ENCODE measurements at regions not wholly inside any gene's neighbourhood (a gene's known extent, or its start where the extent isn't known, plus 50 kb on each side); places are given as distances from the start of the nearest gene placed in this dataset.

DNA sequence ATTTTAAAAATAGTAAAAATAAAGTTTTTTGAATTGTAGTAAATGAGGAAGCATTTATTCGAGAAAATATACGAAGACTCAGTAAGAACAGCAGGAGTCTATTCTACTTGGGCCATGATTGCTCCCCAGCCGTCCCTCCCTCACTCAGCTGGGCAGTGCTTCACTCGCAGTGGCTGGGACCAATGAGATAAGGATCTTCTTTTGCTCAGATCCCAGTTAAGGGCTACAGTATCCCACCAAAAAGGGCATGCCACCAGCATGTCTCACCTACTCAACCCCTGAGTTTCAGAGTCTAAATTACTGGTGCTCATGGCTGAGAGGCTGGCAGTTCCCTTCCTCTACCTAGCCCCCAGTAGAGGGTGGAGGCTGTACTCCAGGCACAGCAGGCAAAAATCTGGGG lies 455.7 kb upstream of the PFKP start:
- H3K4me1 Mint-ChIP-seq, result peaks cover 22% of the 10 kb centered on the region
- no peaks in the 10 kb centered on the region; the same call in 1 of the 2 replicates for H3K27me3 Mint-ChIP-seq (ENCODE audit: low read depth)
- POLR2A ChIA-PET, result no interaction called here
- no peak overlapping the region for H3K4me3 Mint-ChIP-seq
- H3K36me3 Mint-ChIP-seq, result no peaks in the 10 kb centered on the region
- DNase-seq (ENCODE audit: low spot score), result no peak
- CTCF ChIA-PET, result interaction anchor here (1.4 kb wide), 1 partner anchor 8 kb away, joined by 4 read pairs; no protein-coding TSS in a partner anchor
- ATAC-seq, result no peak; the same call in 1 of the 2 replicates
- no peak overlapping the region for H3K27ac Mint-ChIP-seq
- peaks cover 11% of the 10 kb centered on the region for H3K9me3 Mint-ChIP-seq
- TF ChIP-seq, protein P1, sequence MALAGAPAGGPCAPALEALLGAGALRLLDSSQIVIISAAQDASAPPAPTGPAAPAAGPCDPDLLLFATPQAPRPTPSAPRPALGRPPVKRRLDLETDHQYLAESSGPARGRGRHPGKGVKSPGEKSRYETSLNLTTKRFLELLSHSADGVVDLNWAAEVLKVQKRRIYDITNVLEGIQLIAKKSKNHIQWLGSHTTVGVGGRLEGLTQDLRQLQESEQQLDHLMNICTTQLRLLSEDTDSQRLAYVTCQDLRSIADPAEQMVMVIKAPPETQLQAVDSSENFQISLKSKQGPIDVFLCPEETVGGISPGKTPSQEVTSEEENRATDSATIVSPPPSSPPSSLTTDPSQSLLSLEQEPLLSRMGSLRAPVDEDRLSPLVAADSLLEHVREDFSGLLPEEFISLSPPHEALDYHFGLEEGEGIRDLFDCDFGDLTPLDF (CRISPR knock-in tag; IDR thresholded peaks at IDR 0.05), result no peak
- TF ChIP-seq TCF7 (CRISPR knock-in tag; IDR thresholded peaks at IDR 0.05; ENCODE audit: low read depth), result no peak
- no peak for TF ChIP-seq ZNF396 (CRISPR knock-in tag; IDR thresholded peaks at IDR 0.05; ENCODE audit: borderline replicate concordance)
- no peak for TF ChIP-seq ZNF671 (CRISPR knock-in tag; IDR thresholded peaks at IDR 0.05)
- no peak for TF ChIP-seq MXD4 (CRISPR knock-in tag; IDR thresholded peaks at IDR 0.05; ENCODE audit: borderline replicate concordance)
- TF ChIP-seq, protein P2, sequence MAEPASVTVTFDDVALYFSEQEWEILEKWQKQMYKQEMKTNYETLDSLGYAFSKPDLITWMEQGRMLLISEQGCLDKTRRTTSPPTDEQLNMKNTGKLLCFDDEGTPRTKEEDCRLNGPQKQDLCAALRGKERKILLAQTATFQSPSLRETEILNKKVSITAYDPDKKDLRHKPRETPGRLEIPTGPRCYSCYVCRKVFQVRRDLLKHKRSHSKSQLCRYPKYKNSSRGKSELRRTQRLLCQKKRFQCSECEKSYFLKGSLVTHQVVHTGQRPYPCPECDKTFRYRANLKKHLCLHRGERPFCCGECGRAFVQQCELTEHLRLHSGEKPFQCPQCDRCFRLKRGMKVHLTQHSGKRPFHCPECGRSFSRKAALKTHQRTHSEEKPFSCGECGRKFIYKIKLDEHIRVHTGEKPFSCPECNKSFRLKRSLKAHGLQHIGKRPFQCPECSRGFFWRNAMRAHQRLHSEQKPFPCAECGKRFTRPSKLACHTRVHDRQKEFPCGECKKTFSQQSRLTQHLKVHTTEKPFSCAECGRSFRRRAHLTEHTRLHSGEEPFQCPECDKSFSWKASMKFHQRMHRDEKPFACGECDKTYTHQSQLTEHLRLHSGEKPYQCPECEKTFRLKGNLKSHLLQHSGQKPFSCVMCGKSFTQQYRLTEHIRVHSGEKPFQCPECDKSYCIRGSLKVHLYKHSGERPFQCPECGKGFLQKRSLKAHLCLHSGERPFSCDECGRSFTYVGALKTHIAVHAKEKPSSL (CRISPR knock-in tag; conservative IDR thresholded peaks at IDR 0.05), result no peak
- no peak for TF ChIP-seq SMAD4 (CRISPR knock-in tag; IDR thresholded peaks at IDR 0.05)
- no peak for TF ChIP-seq FOXJ3 (CRISPR knock-in tag; IDR thresholded peaks at IDR 0.05; ENCODE audit: borderline replicate concordance)
- TF ChIP-seq, protein P3, sequence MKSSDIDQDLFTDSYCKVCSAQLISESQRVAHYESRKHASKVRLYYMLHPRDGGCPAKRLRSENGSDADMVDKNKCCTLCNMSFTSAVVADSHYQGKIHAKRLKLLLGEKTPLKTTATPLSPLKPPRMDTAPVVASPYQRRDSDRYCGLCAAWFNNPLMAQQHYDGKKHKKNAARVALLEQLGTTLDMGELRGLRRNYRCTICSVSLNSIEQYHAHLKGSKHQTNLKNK (CRISPR knock-in tag; IDR thresholded peaks at IDR 0.05), result no peak
- TF ChIP-seq ATF1 (CRISPR knock-in tag; IDR thresholded peaks at IDR 0.05), result no peak
- no peak for TF ChIP-seq CREM (CRISPR knock-in tag; IDR thresholded peaks at IDR 0.05)
- no peak for TF ChIP-seq NFYB (CRISPR knock-in tag; conservative IDR thresholded peaks at IDR 0.05; ENCODE audit: low read depth)
- TF ChIP-seq NR1H2 (CRISPR knock-in tag; IDR thresholded peaks at IDR 0.05), result no peak
- no peak for TF ChIP-seq CREB1 (CRISPR knock-in tag; IDR thresholded peaks at IDR 0.05)
- TF ChIP-seq RORB (CRISPR knock-in tag; IDR thresholded peaks at IDR 0.05), result no peak
- no peak for TF ChIP-seq ELF4 (CRISPR knock-in tag; IDR thresholded peaks at IDR 0.05; ENCODE audit: low read depth)
- no peak for TF ChIP-seq SMAD3 (CRISPR knock-in tag; IDR thresholded peaks at IDR 0.05; ENCODE audit: borderline replicate concordance)

DNA sequence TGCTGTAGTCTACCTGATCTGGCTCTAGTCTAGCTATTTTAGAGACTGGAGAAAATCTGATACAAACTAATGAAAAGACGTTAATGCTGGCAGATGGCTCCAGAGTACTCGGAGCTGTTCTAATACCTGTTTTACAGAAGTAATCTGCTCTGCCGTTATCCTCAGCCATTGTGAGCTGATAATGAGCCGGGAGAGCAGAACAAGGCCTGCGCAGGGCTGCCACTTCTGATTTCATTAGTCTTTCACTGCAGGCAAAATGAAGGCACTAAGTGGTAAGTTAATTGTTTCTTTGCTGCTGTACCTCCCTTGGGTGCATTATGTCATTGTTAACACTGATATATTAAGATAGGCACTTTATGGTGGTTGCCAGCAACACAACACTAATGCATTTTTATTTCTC lies 456.4 kb upstream of the PFKP start:
- DNase-seq (ENCODE audit: low spot score) (no peak), ATAC-seq (no peak)
- CTCF ChIA-PET, result interaction anchor here (0.5 to 1.4 kb wide), 2 partner anchors 8 to 657 kb away, joined by 4 read pairs; no protein-coding TSS in a partner anchor
- Mint-ChIP-seq H3K9me3 (peaks cover 17% of the 10 kb centered on the region), H3K4me1 (peaks cover 22% of the 10 kb centered on the region), H3K36me3 (no peaks in the 10 kb centered on the region), H3K27ac (no peak overlapping the region), H3K4me3 (no peak overlapping the region), H3K27me3 (ENCODE audit: low read depth) (no peaks in the 10 kb centered on the region; the same call in 1 of the 2 replicates)
- POLR2A ChIA-PET, result no interaction called here
- TF ChIP-seq FOXP1 (CRISPR knock-in tag; IDR thresholded peaks at IDR 0.05; ENCODE audit: borderline replicate concordance) (no peak), NFATC4 (CRISPR knock-in tag; IDR thresholded peaks at IDR 0.05) (no peak), NFYB (CRISPR knock-in tag; conservative IDR thresholded peaks at IDR 0.05; ENCODE audit: low read depth) (no peak), SMAD4 (CRISPR knock-in tag; IDR thresholded peaks at IDR 0.05) (no peak), ELF4 (CRISPR knock-in tag; IDR thresholded peaks at IDR 0.05; ENCODE audit: low read depth) (no peak), ATF1 (CRISPR knock-in tag; IDR thresholded peaks at IDR 0.05) (no peak), GRHL2 (CRISPR knock-in tag; IDR thresholded peaks at IDR 0.05; ENCODE audit: insufficient replicate concordance, severe bottlenecking) (no peak), RELA (CRISPR knock-in tag; IDR thresholded peaks at IDR 0.05; ENCODE audit: borderline replicate concordance) (no peak), RORB (CRISPR knock-in tag; IDR thresholded peaks at IDR 0.05) (no peak), ZNF416 (CRISPR knock-in tag; IDR thresholded peaks at IDR 0.05) (no peak)
- TF ChIP-seq, protein P4, sequence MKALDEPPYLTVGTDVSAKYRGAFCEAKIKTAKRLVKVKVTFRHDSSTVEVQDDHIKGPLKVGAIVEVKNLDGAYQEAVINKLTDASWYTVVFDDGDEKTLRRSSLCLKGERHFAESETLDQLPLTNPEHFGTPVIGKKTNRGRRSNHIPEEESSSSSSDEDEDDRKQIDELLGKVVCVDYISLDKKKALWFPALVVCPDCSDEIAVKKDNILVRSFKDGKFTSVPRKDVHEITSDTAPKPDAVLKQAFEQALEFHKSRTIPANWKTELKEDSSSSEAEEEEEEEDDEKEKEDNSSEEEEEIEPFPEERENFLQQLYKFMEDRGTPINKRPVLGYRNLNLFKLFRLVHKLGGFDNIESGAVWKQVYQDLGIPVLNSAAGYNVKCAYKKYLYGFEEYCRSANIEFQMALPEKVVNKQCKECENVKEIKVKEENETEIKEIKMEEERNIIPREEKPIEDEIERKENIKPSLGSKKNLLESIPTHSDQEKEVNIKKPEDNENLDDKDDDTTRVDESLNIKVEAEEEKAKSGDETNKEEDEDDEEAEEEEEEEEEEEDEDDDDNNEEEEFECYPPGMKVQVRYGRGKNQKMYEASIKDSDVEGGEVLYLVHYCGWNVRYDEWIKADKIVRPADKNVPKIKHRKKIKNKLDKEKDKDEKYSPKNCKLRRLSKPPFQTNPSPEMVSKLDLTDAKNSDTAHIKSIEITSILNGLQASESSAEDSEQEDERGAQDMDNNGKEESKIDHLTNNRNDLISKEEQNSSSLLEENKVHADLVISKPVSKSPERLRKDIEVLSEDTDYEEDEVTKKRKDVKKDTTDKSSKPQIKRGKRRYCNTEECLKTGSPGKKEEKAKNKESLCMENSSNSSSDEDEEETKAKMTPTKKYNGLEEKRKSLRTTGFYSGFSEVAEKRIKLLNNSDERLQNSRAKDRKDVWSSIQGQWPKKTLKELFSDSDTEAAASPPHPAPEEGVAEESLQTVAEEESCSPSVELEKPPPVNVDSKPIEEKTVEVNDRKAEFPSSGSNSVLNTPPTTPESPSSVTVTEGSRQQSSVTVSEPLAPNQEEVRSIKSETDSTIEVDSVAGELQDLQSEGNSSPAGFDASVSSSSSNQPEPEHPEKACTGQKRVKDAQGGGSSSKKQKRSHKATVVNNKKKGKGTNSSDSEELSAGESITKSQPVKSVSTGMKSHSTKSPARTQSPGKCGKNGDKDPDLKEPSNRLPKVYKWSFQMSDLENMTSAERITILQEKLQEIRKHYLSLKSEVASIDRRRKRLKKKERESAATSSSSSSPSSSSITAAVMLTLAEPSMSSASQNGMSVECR (CRISPR knock-in tag; IDR thresholded peaks at IDR 0.05; ENCODE audit: borderline replicate concordance), result no peak
- TF ChIP-seq, protein P5, sequence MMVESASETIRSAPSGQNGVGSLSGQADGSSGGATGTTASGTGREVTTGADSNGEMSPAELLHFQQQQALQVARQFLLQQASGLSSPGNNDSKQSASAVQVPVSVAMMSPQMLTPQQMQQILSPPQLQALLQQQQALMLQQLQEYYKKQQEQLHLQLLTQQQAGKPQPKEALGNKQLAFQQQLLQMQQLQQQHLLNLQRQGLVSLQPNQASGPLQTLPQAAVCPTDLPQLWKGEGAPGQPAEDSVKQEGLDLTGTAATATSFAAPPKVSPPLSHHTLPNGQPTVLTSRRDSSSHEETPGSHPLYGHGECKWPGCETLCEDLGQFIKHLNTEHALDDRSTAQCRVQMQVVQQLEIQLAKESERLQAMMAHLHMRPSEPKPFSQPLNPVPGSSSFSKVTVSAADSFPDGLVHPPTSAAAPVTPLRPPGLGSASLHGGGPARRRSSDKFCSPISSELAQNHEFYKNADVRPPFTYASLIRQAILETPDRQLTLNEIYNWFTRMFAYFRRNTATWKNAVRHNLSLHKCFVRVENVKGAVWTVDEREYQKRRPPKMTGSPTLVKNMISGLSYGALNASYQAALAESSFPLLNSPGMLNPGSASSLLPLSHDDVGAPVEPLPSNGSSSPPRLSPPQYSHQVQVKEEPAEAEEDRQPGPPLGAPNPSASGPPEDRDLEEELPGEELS (CRISPR knock-in tag; IDR thresholded peaks at IDR 0.05), result no peak
- TF ChIP-seq, protein P6, sequence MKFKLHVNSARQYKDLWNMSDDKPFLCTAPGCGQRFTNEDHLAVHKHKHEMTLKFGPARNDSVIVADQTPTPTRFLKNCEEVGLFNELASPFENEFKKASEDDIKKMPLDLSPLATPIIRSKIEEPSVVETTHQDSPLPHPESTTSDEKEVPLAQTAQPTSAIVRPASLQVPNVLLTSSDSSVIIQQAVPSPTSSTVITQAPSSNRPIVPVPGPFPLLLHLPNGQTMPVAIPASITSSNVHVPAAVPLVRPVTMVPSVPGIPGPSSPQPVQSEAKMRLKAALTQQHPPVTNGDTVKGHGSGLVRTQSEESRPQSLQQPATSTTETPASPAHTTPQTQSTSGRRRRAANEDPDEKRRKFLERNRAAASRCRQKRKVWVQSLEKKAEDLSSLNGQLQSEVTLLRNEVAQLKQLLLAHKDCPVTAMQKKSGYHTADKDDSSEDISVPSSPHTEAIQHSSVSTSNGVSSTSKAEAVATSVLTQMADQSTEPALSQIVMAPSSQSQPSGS (CRISPR knock-in tag; IDR thresholded peaks at IDR 0.05; ENCODE audit: borderline replicate concordance, low read depth), result no peak
